22Rv1 (cell line): ENCODE measurements at regions not wholly inside any gene's neighbourhood (a gene's known extent, or its start where the extent isn't known, plus 50 kb on each side); places are given as distances from the start of the nearest gene placed in this dataset.
"Not testable (repeated sequence)": the region's sequence is repeated elsewhere in the genome, so short reads cannot be mapped to it uniquely, and the experiment has no call there.

Experiments used
- ZFX ChIP-seq: fragments of 450-650 bp; IDR thresholded peaks from 2 replicates; pipeline ENCODE4 v1.6.1; 2017; ENCODE audit warnings: antibody characterized with exemption, borderline replicate concordance
- TF ChIP-seq, protein P1 (sequence below): fragments of 450-650 bp; IDR thresholded peaks from 2 replicates; pipeline ENCODE4 v1.5.1; 2017; ENCODE audit warnings: mild to moderate bottlenecking

DNA sequence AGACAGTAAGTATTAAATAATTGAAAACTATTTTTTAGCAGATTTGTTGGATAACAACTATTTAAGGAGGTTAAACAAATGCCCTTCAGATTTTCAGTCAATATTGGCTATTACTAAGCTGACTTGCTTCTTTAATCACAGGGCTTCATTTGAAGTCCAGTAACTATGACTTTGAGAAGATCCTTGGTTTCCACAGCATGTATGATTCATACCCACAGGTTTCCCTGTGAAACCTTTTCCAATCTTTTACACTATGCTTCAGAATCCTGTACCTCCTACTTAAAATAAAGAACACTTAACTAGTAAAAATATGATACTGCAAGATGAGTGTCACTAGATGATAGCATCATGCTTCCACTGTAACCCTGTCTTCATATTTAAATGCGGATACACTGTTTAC, 211.9 kb downstream of the SPATA31A1 start:
- TF ChIP-seq, protein P1, sequence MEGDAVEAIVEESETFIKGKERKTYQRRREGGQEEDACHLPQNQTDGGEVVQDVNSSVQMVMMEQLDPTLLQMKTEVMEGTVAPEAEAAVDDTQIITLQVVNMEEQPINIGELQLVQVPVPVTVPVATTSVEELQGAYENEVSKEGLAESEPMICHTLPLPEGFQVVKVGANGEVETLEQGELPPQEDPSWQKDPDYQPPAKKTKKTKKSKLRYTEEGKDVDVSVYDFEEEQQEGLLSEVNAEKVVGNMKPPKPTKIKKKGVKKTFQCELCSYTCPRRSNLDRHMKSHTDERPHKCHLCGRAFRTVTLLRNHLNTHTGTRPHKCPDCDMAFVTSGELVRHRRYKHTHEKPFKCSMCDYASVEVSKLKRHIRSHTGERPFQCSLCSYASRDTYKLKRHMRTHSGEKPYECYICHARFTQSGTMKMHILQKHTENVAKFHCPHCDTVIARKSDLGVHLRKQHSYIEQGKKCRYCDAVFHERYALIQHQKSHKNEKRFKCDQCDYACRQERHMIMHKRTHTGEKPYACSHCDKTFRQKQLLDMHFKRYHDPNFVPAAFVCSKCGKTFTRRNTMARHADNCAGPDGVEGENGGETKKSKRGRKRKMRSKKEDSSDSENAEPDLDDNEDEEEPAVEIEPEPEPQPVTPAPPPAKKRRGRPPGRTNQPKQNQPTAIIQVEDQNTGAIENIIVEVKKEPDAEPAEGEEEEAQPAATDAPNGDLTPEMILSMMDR: not testable (repeated sequence)
- not testable (repeated sequence) for TF ChIP-seq ZFX
